H1 (cell line): ENCODE measurements at regions not wholly inside any gene's neighbourhood (a gene's known extent, or its start where the extent isn't known, plus 50 kb on each side); places are given as distances from the start of the nearest gene placed in this dataset.
"Not testable (repeated sequence)": the region's sequence is repeated elsewhere in the genome, so short reads cannot be mapped to it uniquely, and the experiment has no call there.

ENCODE experiments used
- CTCF ChIA-PET: fragments of 300-600 bp; sonication (Branson Sonifier 250); formaldehyde crosslinking; loops from one replicate; lab custom pipeline; 2021; ENCODE audit not compliant: partially characterized antibody; lab: Charles Lee
- POLR2A ChIA-PET: fragments of 300-600 bp; sonication (Branson Sonifier 250); formaldehyde crosslinking; loops from one replicate; lab custom pipeline; 2021; ENCODE audit warnings: inconsistent platforms; ENCODE audit not compliant: partially characterized antibody; lab: Charles Lee
- DNase-seq, 2 experiments: peaks; one replicate each; pipeline versions ENCODE4 v3.0.0 to v3.0.0-alpha.2; 2010 to 2022; ENCODE audit warnings: low spot score in 2 of 2, low read depth in 1 of 2, mixed read lengths in 1 of 2
- FAIRE-seq: peaks from 2 replicates; lab custom pipeline; 2011; peaks lifted over from hg19 to GRCh38; lab: Jason Lieb, UNC
- H2AFZ ChIP-seq: 2 replicates; pipeline ENCODE4 v1.8.1; 2012; ENCODE audit warnings: low read length, inconsistent platforms
- H2AK5ac ChIP-seq: 2 replicates; pipeline ENCODE4 v1.6.1; 2013; ENCODE audit warnings: low read depth, low read length
- H2BK120ac ChIP-seq: replicated peaks from 2 replicates; pipeline ENCODE3; 2013; ENCODE audit warnings: low read depth, low read length, inconsistent platforms
- H2BK12ac ChIP-seq: 2 replicates; pipeline ENCODE4 v1.6.1; 2013; ENCODE audit warnings: low read depth, low read length
- H2BK15ac ChIP-seq: 2 replicates; pipeline ENCODE4 v1.6.1; 2013; ENCODE audit warnings: low read length
- H2BK20ac ChIP-seq: 2 replicates; pipeline ENCODE4 v1.6.1; 2013; ENCODE audit warnings: low read length
- H2BK5ac ChIP-seq: 2 replicates; pipeline ENCODE4 v1.6.1; 2013; ENCODE audit warnings: low read depth, low read length
- H3K14ac ChIP-seq: 2 replicates; pipeline ENCODE4 v1.6.1; 2013; ENCODE audit warnings: inconsistent platforms; ENCODE audit not compliant: insufficient read length
- H3K18ac ChIP-seq: 2 replicates; pipeline ENCODE4 v1.6.1; 2013; ENCODE audit warnings: low read length; ENCODE audit errors: extremely low read depth
- H3K23ac ChIP-seq: 2 replicates; pipeline ENCODE4 v1.6.1; 2013; ENCODE audit warnings: inconsistent platforms; ENCODE audit not compliant: insufficient read length
- H3K23me2 ChIP-seq: 2 replicates; pipeline ENCODE4 v1.6.1; 2013; ENCODE audit warnings: low read depth, low read length
- H3K27ac ChIP-seq: 2 replicates; pipeline ENCODE4 v1.6.1; 2011; ENCODE audit warnings: low read depth, low read length, inconsistent platforms
- H3K27me3 ChIP-seq, 4 experiments: replicated peaks in 1 of 4; 1 replicate in 1 of 4; 2 replicates in 3 of 4; pipeline versions ENCODE4 v1.6.1 to v1.8.1; 2011 to 2013; ENCODE audit warnings: low read length in 3 of 4, mild to moderate bottlenecking in 3 of 4, inconsistent platforms in 2 of 4, mixed read lengths in 2 of 4, moderate library complexity in 1 of 4; ENCODE audit not compliant: control insufficient read depth in 3 of 4, insufficient read depth in 3 of 4; ENCODE audit errors: extremely low read depth in 1 of 4
- H3K36me3 ChIP-seq, 4 experiments: 2 replicates each; pipeline versions ENCODE4 v1.6.1 to v1.8.1; 2011 to 2013; ENCODE audit warnings: mild to moderate bottlenecking in 4 of 4, low read length in 3 of 4, moderate library complexity in 2 of 4, control low read depth in 1 of 4, inconsistent platforms in 1 of 4; ENCODE audit not compliant: insufficient read depth in 4 of 4, control insufficient read depth in 2 of 4
- H3K4ac ChIP-seq: replicated peaks from 2 replicates; pipeline ENCODE3; 2013; ENCODE audit warnings: low read length, low read depth, mixed read lengths, inconsistent platforms; ENCODE audit not compliant: insufficient read length
- H3K4me1 ChIP-seq, 4 experiments: replicated peaks in 1 of 4; 1 replicate in 1 of 4; 2 replicates in 3 of 4; pipeline versions ENCODE4 v1.6.1 to v1.8.1; 2011 to 2013; ENCODE audit warnings: low read length in 3 of 4, inconsistent platforms in 2 of 4, mixed read lengths in 1 of 4; ENCODE audit not compliant: insufficient read depth in 4 of 4, control insufficient read depth in 3 of 4
- H3K4me2 ChIP-seq, 2 experiments: 2 replicates each; pipeline versions ENCODE4 v1.6.1 to v1.8.1; 2011 to 2013; ENCODE audit warnings: low read depth in 2 of 2, low read length in 2 of 2, control low read depth in 1 of 2, inconsistent platforms in 1 of 2, mild to moderate bottlenecking in 1 of 2; ENCODE audit not compliant: insufficient read depth in 1 of 2
- H3K4me3 ChIP-seq, 4 experiments: fragments of 200-600, 300-600 bp in 1 of 4; sonication (generic), shearing (Covaris generic), sonication (Bioruptor Twin) in 1 of 4; 2 replicates each; pipeline versions ENCODE4 v1.5.1 to v1.8.1; 2011 to 2016; ENCODE audit warnings: low read length in 4 of 4, low read depth in 3 of 4, control low read depth in 2 of 4, inconsistent platforms in 2 of 4, mild to moderate bottlenecking in 2 of 4, mixed read lengths in 1 of 4, moderate library complexity in 1 of 4; ENCODE audit not compliant: insufficient read depth in 2 of 4; ENCODE audit errors: extremely low read depth in 1 of 4
- H3K56ac ChIP-seq: replicated peaks from 2 replicates; pipeline ENCODE3; 2013; ENCODE audit warnings: low read depth, mild to moderate bottlenecking, mixed read lengths, low read length, inconsistent platforms; ENCODE audit not compliant: insufficient read length
- H3K79me1 ChIP-seq: 2 replicates; pipeline ENCODE4 v1.6.1; 2013; ENCODE audit warnings: low read depth, low read length, control low read depth
- H3K79me2 ChIP-seq, 2 experiments: 2 replicates each; pipeline versions ENCODE4 v1.6.1 to v1.8.1; 2012 to 2013; ENCODE audit warnings: low read length in 2 of 2, mild to moderate bottlenecking in 2 of 2, inconsistent platforms in 1 of 2; ENCODE audit not compliant: insufficient read depth in 2 of 2, control insufficient read depth in 1 of 2
- H3K9ac ChIP-seq, 4 experiments: replicated peaks in 1 of 4; 1 replicate in 1 of 4; 2 replicates in 3 of 4; pipeline versions ENCODE4 v1.6.1 to v1.8.1; 2011 to 2013; ENCODE audit warnings: low read depth in 3 of 4, low read length in 3 of 4, control low read depth in 2 of 4, mild to moderate bottlenecking in 2 of 4, moderate library complexity in 2 of 4, inconsistent platforms in 1 of 4; ENCODE audit errors: extremely low read depth in 1 of 4
- H3K9me3 ChIP-seq, 2 experiments: 2 replicates each; pipeline versions ENCODE4 v1.6.1 to v1.8.1; 2012 to 2013; ENCODE audit warnings: mild to moderate bottlenecking in 2 of 2, moderate library complexity in 2 of 2, control low read depth in 1 of 2, inconsistent platforms in 1 of 2, low read depth in 1 of 2, low read length in 1 of 2, mixed read lengths in 1 of 2; ENCODE audit not compliant: insufficient read depth in 2 of 2
- H4K20me1 ChIP-seq, 2 experiments: replicated peaks in 1 of 2; 2 replicates each; pipeline versions ENCODE3 to v1.8.1; 2011 to 2013; ENCODE audit warnings: inconsistent platforms in 2 of 2, low read length in 2 of 2, mild to moderate bottlenecking in 1 of 2; ENCODE audit not compliant: insufficient read depth in 2 of 2, control insufficient read depth in 1 of 2
- H4K5ac ChIP-seq: 2 replicates; pipeline ENCODE4 v1.6.1; 2013; ENCODE audit warnings: low read length, low read depth, mixed read lengths, inconsistent platforms; ENCODE audit not compliant: insufficient read length
- H4K8ac ChIP-seq: 2 replicates; pipeline ENCODE4 v1.8.0; 2013; ENCODE audit warnings: mild to moderate bottlenecking, moderate library complexity, low read length, inconsistent platforms; ENCODE audit not compliant: insufficient read depth; ENCODE audit errors: extremely low read depth
- H4K91ac ChIP-seq: replicated peaks from 2 replicates; pipeline ENCODE3; 2013; ENCODE audit warnings: low read length, mixed read lengths, inconsistent platforms; ENCODE audit not compliant: insufficient read length
- WGBS, 2 experiments: shearing (Covaris generic) in 1 of 2; methylation state at CpG; one replicate each; pipeline versions ENCODE4 v1.1.6 to v1.1.7; 2013 to 2015; ENCODE audit warnings: low lambda C conversion rate in 2 of 2, mixed read lengths in 2 of 2, inconsistent platforms in 1 of 2, low coverage in 1 of 2, missing lambda C conversion rate in 1 of 2; ENCODE audit not compliant: insufficient replicate concordance in 2 of 2, insufficient coverage in 1 of 2, insufficient read length in 1 of 2; ENCODE audit errors: extremely low coverage in 1 of 2, missing lambda C conversion rate in 1 of 2; 5-methylcytosine and 5-hydroxymethylcytosine counted together

DNA sequence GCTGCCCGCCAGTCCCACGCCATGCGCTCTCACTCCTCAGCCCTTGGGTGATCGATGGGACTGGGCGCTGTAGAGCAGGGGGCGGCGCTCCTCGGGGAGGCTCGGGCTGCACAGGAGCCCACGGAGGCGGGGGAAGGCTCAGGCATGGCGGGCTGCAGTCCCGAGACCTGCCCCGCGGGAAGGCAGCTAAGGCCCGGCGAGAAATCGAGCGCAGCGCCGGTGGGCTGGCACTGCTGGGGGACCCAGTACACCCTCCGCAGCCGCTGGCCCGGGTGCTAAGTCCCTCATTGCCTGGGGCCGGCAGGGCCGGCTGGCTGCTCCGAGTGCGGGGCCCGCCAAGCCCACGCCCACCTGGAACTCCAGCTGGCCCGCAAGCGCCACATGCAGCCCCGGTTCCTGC, 102.2 kb upstream of the PDE10A start:
- FAIRE-seq, H3K9me3 ChIP-seq: not testable (repeated sequence)
- CTCF ChIA-PET: interaction anchor here (1.1 to 2.7 kb wide), 2 partner anchors 11 kb away, joined by 5 to 11 read pairs; no protein-coding TSS in a partner anchor

More for the DNA sequence above, 102.2 kb upstream of the PDE10A start:
- H2BK5ac ChIP-seq, H3K27me3 ChIP-seq, H3K14ac ChIP-seq, H2AFZ ChIP-seq, H2BK12ac ChIP-seq, H4K8ac ChIP-seq, DNase-seq, H2AK5ac ChIP-seq, H3K79me2 ChIP-seq, H3K36me3 ChIP-seq, H3K4me2 ChIP-seq, H3K23me2 ChIP-seq, H3K4me3 ChIP-seq, POLR2A ChIA-PET, H4K91ac ChIP-seq, H3K23ac ChIP-seq, H3K9ac ChIP-seq, H3K4ac ChIP-seq, H3K4me1 ChIP-seq, H3K27ac ChIP-seq, H3K79me1 ChIP-seq, H2BK15ac ChIP-seq, H2BK120ac ChIP-seq, H3K18ac ChIP-seq, H4K5ac ChIP-seq, H2BK20ac ChIP-seq, H3K56ac ChIP-seq, H4K20me1 ChIP-seq: not testable (repeated sequence)
- WGBS, 2 experiments: 96% methylated on average over 4 of the region's 33 CpGs; no CpG with 5 or more reads in 1 of the 2 experiments
